ENCODE measurements at regions not wholly inside any gene's neighbourhood (a gene's known extent, or its start where the extent isn't known, plus 50 kb on each side); places are given as distances from the start of the nearest gene placed in this dataset.

- no peak overlapping the region for H3K27ac ChIP-seq (ENCODE audit: low read depth, low read length)
- no peaks in the 10 kb centered on the region for H3K36me3 ChIP-seq (ENCODE audit: control insufficient read depth, insufficient read depth, low read length)
- H3K27me3 ChIP-seq (ENCODE audit: control insufficient read depth, insufficient read depth, low read length): no peaks in the 10 kb centered on the region
- H3K4me1 ChIP-seq (ENCODE audit: control insufficient read depth, insufficient read depth, low read length): no peaks in the 10 kb centered on the region
- 0 out of 2 replicates have a peak, but pooled peaks cover 2% of the 10 kb centered on the region for H3K9me3 ChIP-seq (ENCODE audit: control insufficient read depth, insufficient read depth, low read depth, low read length)
- no peak overlapping the region for H3K9ac ChIP-seq (ENCODE audit: low read length)
- no peak overlapping the region for H3K4me3 ChIP-seq (ENCODE audit: low read depth, low read length)
These were observed 131.3 kb upstream of the ZEB1 start for GRCh38 chr10:31187607-31188210.

GRCh38 chr10:31188792-31189406 lies 130.1 kb upstream of the ZEB1 start:
- H3K27ac ChIP-seq (ENCODE audit: low read depth, low read length): no peak overlapping the region
- H3K36me3 ChIP-seq (ENCODE audit: control insufficient read depth, insufficient read depth, low read length): no peaks in the 10 kb centered on the region
- 0 out of 2 replicates have a peak, but pooled peaks cover 2% of the 10 kb centered on the region for H3K9me3 ChIP-seq (ENCODE audit: control insufficient read depth, insufficient read depth, low read depth, low read length)
- H3K4me1 ChIP-seq (ENCODE audit: control insufficient read depth, insufficient read depth, low read length): no peaks in the 10 kb centered on the region
- H3K27me3 ChIP-seq (ENCODE audit: control insufficient read depth, insufficient read depth, low read length): no peaks in the 10 kb centered on the region
- no peak overlapping the region for H3K9ac ChIP-seq (ENCODE audit: low read length)
- no peak overlapping the region for H3K4me3 ChIP-seq (ENCODE audit: low read depth, low read length)

- 0 out of 2 replicates have a peak, but pooled peaks cover 2% of the 10 kb centered on the region for H3K9me3 ChIP-seq (ENCODE audit: control insufficient read depth, insufficient read depth, low read depth, low read length)
- H3K4me1 ChIP-seq (ENCODE audit: control insufficient read depth, insufficient read depth, low read length): no peaks in the 10 kb centered on the region
- no peak overlapping the region for H3K9ac ChIP-seq (ENCODE audit: low read length)
- H3K4me3 ChIP-seq (ENCODE audit: low read depth, low read length): no peak overlapping the region
- H3K36me3 ChIP-seq (ENCODE audit: control insufficient read depth, insufficient read depth, low read length): no peaks in the 10 kb centered on the region
- no peak overlapping the region for H3K27ac ChIP-seq (ENCODE audit: low read depth, low read length)
- H3K27me3 ChIP-seq (ENCODE audit: control insufficient read depth, insufficient read depth, low read length): no peaks in the 10 kb centered on the region
These were observed 128.5 kb upstream of the ZEB1 start for GRCh38 chr10:31190488-31190887.

GRCh38 chr10:31192475-31192874 lies 126.5 kb upstream of the ZEB1 start:
- no peak overlapping the region for H3K9ac ChIP-seq (ENCODE audit: low read length)
- H3K4me3 ChIP-seq (ENCODE audit: low read depth, low read length): no peak overlapping the region
- H3K27ac ChIP-seq (ENCODE audit: low read depth, low read length): no peak overlapping the region
- no peaks in the 10 kb centered on the region for H3K27me3 ChIP-seq (ENCODE audit: control insufficient read depth, insufficient read depth, low read length)
- no peaks in the 10 kb centered on the region for H3K4me1 ChIP-seq (ENCODE audit: control insufficient read depth, insufficient read depth, low read length)
- no peaks in the 10 kb centered on the region for H3K36me3 ChIP-seq (ENCODE audit: control insufficient read depth, insufficient read depth, low read length)
- H3K9me3 ChIP-seq (ENCODE audit: control insufficient read depth, insufficient read depth, low read depth, low read length): 0 out of 2 replicates have a peak, but pooled peaks cover 2% of the 10 kb centered on the region

GRCh38 chr10:31194986-31195385 lies 124.0 kb upstream of the ZEB1 start:
- no peaks in the 10 kb centered on the region for H3K4me1 ChIP-seq (ENCODE audit: control insufficient read depth, insufficient read depth, low read length)
- no peak overlapping the region for H3K4me3 ChIP-seq (ENCODE audit: low read depth, low read length)
- 0 out of 2 replicates have a peak, but pooled peaks cover 2% of the 10 kb centered on the region for H3K9me3 ChIP-seq (ENCODE audit: control insufficient read depth, insufficient read depth, low read depth, low read length)
- no peak overlapping the region for H3K9ac ChIP-seq (ENCODE audit: low read length)
- no peak overlapping the region for H3K27ac ChIP-seq (ENCODE audit: low read depth, low read length)
- H3K36me3 ChIP-seq (ENCODE audit: control insufficient read depth, insufficient read depth, low read length): no peaks in the 10 kb centered on the region
- H3K27me3 ChIP-seq (ENCODE audit: control insufficient read depth, insufficient read depth, low read length): no peaks in the 10 kb centered on the region

GRCh38 chr10:31197886-31198285 lies 121.1 kb upstream of the ZEB1 start:
- H3K9me3 ChIP-seq (ENCODE audit: control insufficient read depth, insufficient read depth, low read depth, low read length): no peaks in the 10 kb centered on the region
- no peak overlapping the region for H3K27ac ChIP-seq (ENCODE audit: low read depth, low read length)
- H3K9ac ChIP-seq (ENCODE audit: low read length): no peak overlapping the region
- no peaks in the 10 kb centered on the region for H3K27me3 ChIP-seq (ENCODE audit: control insufficient read depth, insufficient read depth, low read length)
- no peak overlapping the region for H3K4me3 ChIP-seq (ENCODE audit: low read depth, low read length)
- no peaks in the 10 kb centered on the region for H3K4me1 ChIP-seq (ENCODE audit: control insufficient read depth, insufficient read depth, low read length)
- no peaks in the 10 kb centered on the region for H3K36me3 ChIP-seq (ENCODE audit: control insufficient read depth, insufficient read depth, low read length)

- peaks cover 2% of the 10 kb centered on the region; the same call in 1 of the 2 replicates for H3K9me3 ChIP-seq (ENCODE audit: control insufficient read depth, insufficient read depth, low read depth, low read length)
- H3K9ac ChIP-seq (ENCODE audit: low read length): no peak overlapping the region
- H3K27ac ChIP-seq (ENCODE audit: low read depth, low read length): no peak overlapping the region
- H3K4me3 ChIP-seq (ENCODE audit: low read depth, low read length): no peak overlapping the region
- H3K4me1 ChIP-seq (ENCODE audit: control insufficient read depth, insufficient read depth, low read length): no peaks in the 10 kb centered on the region; the same call in 1 of the 2 replicates
- no peaks in the 10 kb centered on the region for H3K27me3 ChIP-seq (ENCODE audit: control insufficient read depth, insufficient read depth, low read length)
- H3K36me3 ChIP-seq (ENCODE audit: control insufficient read depth, insufficient read depth, low read length): no peaks in the 10 kb centered on the region
These were observed 114.9 kb upstream of the ZEB1 start for GRCh38 chr10:31204090-31204489.

- H3K9ac ChIP-seq (ENCODE audit: low read length): no peak overlapping the region
These were observed 111.4 kb upstream of the ZEB1 start for GRCh38 chr10:31207636-31208035.

GRCh38 chr10:31209478-31209877 lies 109.5 kb upstream of the ZEB1 start:
- Histone ChIP-seq H3K27ac (ENCODE audit: low read depth, low read length) (no peak overlapping the region), H3K36me3 (ENCODE audit: control insufficient read depth, insufficient read depth, low read length) (no peaks in the 10 kb centered on the region), H3K27me3 (ENCODE audit: control insufficient read depth, insufficient read depth, low read length) (no peaks in the 10 kb centered on the region), H3K9me3 (ENCODE audit: control insufficient read depth, insufficient read depth, low read depth, low read length) (peaks cover 4% of the 10 kb centered on the region; the same call in 1 of the 2 replicates), H3K9ac (ENCODE audit: low read length) (no peak overlapping the region), H3K4me1 (ENCODE audit: control insufficient read depth, insufficient read depth, low read length) (no peaks in the 10 kb centered on the region; the same call in 1 of the 2 replicates), H3K4me3 (ENCODE audit: low read depth, low read length) (no peak overlapping the region)

More at GRCh38 chr10:31207636-31208035, 111.4 kb upstream of the ZEB1 start:
- H3K27ac ChIP-seq (ENCODE audit: low read depth, low read length): no peak overlapping the region
- no peaks in the 10 kb centered on the region; the same call in 1 of the 2 replicates for H3K4me1 ChIP-seq (ENCODE audit: control insufficient read depth, insufficient read depth, low read length)
- H3K4me3 ChIP-seq (ENCODE audit: low read depth, low read length): no peak overlapping the region
- H3K36me3 ChIP-seq (ENCODE audit: control insufficient read depth, insufficient read depth, low read length): no peaks in the 10 kb centered on the region
- peaks cover 4% of the 10 kb centered on the region; the same call in 1 of the 2 replicates for H3K9me3 ChIP-seq (ENCODE audit: control insufficient read depth, insufficient read depth, low read depth, low read length)
- no peaks in the 10 kb centered on the region for H3K27me3 ChIP-seq (ENCODE audit: control insufficient read depth, insufficient read depth, low read length)

- Histone ChIP-seq H3K36me3 (ENCODE audit: control insufficient read depth, insufficient read depth, low read length) (no peaks in the 10 kb centered on the region), H3K4me3 (ENCODE audit: low read depth, low read length) (no peak overlapping the region), H3K27ac (ENCODE audit: low read depth, low read length) (no peak overlapping the region), H3K4me1 (ENCODE audit: control insufficient read depth, insufficient read depth, low read length) (no peaks in the 10 kb centered on the region; the same call in 1 of the 2 replicates), H3K9me3 (ENCODE audit: control insufficient read depth, insufficient read depth, low read depth, low read length) (peaks cover 4% of the 10 kb centered on the region; the same call in 1 of the 2 replicates), H3K27me3 (ENCODE audit: control insufficient read depth, insufficient read depth, low read length) (no peaks in the 10 kb centered on the region), H3K9ac (ENCODE audit: low read length) (no peak overlapping the region)
These were observed 108.8 kb upstream of the ZEB1 start for GRCh38 chr10:31210190-31210589.

- Histone ChIP-seq H3K27me3 (ENCODE audit: control insufficient read depth, insufficient read depth, low read length) (no peaks in the 10 kb centered on the region), H3K4me1 (ENCODE audit: control insufficient read depth, insufficient read depth, low read length) (no peaks in the 10 kb centered on the region; the same call in 1 of the 2 replicates), H3K4me3 (ENCODE audit: low read depth, low read length) (no peak overlapping the region), H3K36me3 (ENCODE audit: control insufficient read depth, insufficient read depth, low read length) (no peaks in the 10 kb centered on the region), H3K9ac (ENCODE audit: low read length) (no peak overlapping the region), H3K9me3 (ENCODE audit: control insufficient read depth, insufficient read depth, low read depth, low read length) (peaks cover 3% of the 10 kb centered on the region; the same call in 1 of the 2 replicates), H3K27ac (ENCODE audit: low read depth, low read length) (no peak overlapping the region)
These were observed 105.1 kb upstream of the ZEB1 start for GRCh38 chr10:31213959-31214358.
